ENCODE measurements at regions not wholly inside any gene's neighbourhood (a gene's known extent, or its start where the extent isn't known, plus 50 kb on each side); places are given as distances from the start of the nearest gene placed in this dataset.

DNA sequence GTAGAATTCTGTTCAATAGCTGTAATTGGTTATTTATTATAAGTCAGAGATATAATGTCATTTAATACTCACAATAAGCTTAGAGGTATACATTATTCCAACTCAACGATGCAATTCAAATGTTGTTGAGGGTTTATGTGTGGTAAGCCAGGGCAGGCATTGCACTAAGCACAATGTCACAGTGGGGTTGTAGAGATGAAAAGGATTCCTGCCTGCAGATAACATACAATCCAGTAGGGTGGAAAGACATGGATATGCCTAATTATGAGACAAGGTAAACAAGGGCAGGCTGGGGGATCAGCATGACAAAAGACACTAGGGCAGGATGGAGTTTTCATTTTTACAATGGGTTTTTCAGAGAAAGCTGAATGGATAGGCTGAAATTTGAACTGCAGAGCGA is 98.7 kb upstream of the PALM2AKAP2 start:
- Histone ChIP-seq H3K36me3 (ENCODE audit: low read depth) (no peaks in the 10 kb centered on the region), H3K9me3 (ENCODE audit: severe bottlenecking) (no peaks in the 10 kb centered on the region), H3K4me1 (ENCODE audit: insufficient read depth, poor library complexity, severe bottlenecking) (no peaks in the 10 kb centered on the region), H3K4me3 (ENCODE audit: severe bottlenecking) (no peak overlapping the region), H3K27ac (ENCODE audit: poor library complexity, severe bottlenecking) (no peak overlapping the region), H3K27me3 (ENCODE audit: insufficient read depth, poor library complexity, severe bottlenecking) (peaks cover 17% of the 10 kb centered on the region)
- TF ChIP-seq, protein P1, sequence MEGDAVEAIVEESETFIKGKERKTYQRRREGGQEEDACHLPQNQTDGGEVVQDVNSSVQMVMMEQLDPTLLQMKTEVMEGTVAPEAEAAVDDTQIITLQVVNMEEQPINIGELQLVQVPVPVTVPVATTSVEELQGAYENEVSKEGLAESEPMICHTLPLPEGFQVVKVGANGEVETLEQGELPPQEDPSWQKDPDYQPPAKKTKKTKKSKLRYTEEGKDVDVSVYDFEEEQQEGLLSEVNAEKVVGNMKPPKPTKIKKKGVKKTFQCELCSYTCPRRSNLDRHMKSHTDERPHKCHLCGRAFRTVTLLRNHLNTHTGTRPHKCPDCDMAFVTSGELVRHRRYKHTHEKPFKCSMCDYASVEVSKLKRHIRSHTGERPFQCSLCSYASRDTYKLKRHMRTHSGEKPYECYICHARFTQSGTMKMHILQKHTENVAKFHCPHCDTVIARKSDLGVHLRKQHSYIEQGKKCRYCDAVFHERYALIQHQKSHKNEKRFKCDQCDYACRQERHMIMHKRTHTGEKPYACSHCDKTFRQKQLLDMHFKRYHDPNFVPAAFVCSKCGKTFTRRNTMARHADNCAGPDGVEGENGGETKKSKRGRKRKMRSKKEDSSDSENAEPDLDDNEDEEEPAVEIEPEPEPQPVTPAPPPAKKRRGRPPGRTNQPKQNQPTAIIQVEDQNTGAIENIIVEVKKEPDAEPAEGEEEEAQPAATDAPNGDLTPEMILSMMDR (IDR thresholded peaks at IDR 0.05; ENCODE audit: poor library complexity, severe bottlenecking) = no peak
- ATAC-seq (ENCODE audit: low read depth) (no peak), DNase-seq (ENCODE audit: low spot score) (no peak)

DNA sequence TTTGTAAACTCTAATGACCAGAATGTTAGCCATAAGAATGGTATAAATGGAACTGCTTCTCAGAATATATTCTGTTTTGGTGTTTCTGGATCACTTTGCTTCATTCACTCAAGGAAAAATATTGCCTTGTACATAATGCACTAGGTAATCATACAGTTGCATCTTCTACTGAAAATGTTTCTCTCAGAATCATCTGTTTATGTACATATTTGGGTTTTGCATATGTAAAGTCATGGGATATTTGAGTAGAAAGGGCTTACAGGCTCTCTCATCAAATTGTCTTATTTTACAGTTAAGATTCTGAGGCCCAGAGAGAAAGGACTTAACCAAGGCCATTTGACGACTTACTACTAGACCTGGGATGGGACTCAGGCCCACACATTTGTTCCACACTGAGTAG is 97.8 kb upstream of the PALM2AKAP2 start:
- Histone ChIP-seq H3K9me3 (ENCODE audit: severe bottlenecking) (no peaks in the 10 kb centered on the region), H3K27me3 (ENCODE audit: insufficient read depth, poor library complexity, severe bottlenecking) (peaks cover 17% of the 10 kb centered on the region), H3K27ac (ENCODE audit: poor library complexity, severe bottlenecking) (no peak overlapping the region), H3K4me1 (ENCODE audit: insufficient read depth, poor library complexity, severe bottlenecking) (no peaks in the 10 kb centered on the region), H3K36me3 (ENCODE audit: low read depth) (no peaks in the 10 kb centered on the region), H3K4me3 (ENCODE audit: severe bottlenecking) (no peak overlapping the region)
- no peak for DNase-seq (ENCODE audit: low spot score)
- no peak for ATAC-seq (ENCODE audit: low read depth)
- TF ChIP-seq, protein P1 (IDR thresholded peaks at IDR 0.05; ENCODE audit: poor library complexity, severe bottlenecking) = no peak

DNA sequence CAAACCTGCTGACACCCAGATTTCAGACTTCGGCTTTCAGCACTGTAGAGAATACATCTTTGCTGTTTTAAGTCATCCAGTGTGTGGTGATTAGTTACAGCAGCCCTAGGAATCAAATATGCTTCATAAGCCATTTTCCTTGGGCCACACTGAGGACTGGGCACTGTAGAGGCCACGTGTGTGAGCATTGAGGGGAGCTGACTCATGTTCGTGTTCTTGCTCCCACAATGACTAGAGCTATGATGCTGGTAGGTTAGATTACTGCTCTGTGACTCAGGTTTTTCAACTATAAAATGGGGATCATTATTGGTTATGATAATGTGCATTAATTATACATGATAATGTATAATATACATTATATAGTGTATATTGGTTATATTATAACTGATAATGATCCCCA is 96.5 kb upstream of the PALM2AKAP2 start:
- H3K9me3 ChIP-seq (ENCODE audit: severe bottlenecking) = no peaks in the 10 kb centered on the region
- ATAC-seq (ENCODE audit: low read depth) = no peak
- peaks cover 10% of the 10 kb centered on the region for H3K27me3 ChIP-seq (ENCODE audit: insufficient read depth, poor library complexity, severe bottlenecking)

DNA sequence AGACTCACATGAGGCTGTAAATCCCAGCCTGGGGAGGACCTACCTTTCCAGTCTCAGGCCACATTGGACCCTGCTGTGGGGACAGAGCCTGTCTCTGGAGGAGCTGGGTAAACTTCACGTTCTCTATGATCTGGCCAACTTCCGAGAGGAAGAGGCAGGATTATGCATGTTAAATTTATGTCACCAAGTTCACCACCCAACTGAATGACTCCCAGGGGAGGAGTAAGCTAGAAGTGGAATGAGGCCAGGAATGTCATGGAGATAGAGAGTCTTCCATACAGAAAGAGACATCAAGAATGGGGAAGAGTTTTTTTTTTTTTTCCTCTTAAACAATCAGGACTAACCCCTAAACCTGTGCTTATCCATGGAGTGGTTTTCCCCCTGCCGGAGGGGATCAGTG is 90.3 kb upstream of the PALM2AKAP2 start:
- Histone ChIP-seq H3K27ac (ENCODE audit: poor library complexity, severe bottlenecking) (no peak overlapping the region), H3K27me3 (ENCODE audit: insufficient read depth, poor library complexity, severe bottlenecking) (peaks cover 8% of the 10 kb centered on the region), H3K36me3 (ENCODE audit: low read depth) (no peaks in the 10 kb centered on the region), H3K4me1 (ENCODE audit: insufficient read depth, poor library complexity, severe bottlenecking) (no peaks in the 10 kb centered on the region), H3K4me3 (ENCODE audit: severe bottlenecking) (no peak overlapping the region), H3K9me3 (ENCODE audit: severe bottlenecking) (no peaks in the 10 kb centered on the region)
- DNase-seq (ENCODE audit: low spot score) (no peak), ATAC-seq (ENCODE audit: low read depth) (no peak)
- TF ChIP-seq, protein P1 (IDR thresholded peaks at IDR 0.05; ENCODE audit: poor library complexity, severe bottlenecking) = no peak

More for the DNA sequence above, 96.5 kb upstream of the PALM2AKAP2 start:
- no peak for DNase-seq (ENCODE audit: low spot score)
- TF ChIP-seq, protein P1 (IDR thresholded peaks at IDR 0.05; ENCODE audit: poor library complexity, severe bottlenecking) = no peak
- H3K4me3 ChIP-seq (ENCODE audit: severe bottlenecking) = no peak overlapping the region
- H3K36me3 ChIP-seq (ENCODE audit: low read depth) = no peaks in the 10 kb centered on the region
- no peak overlapping the region for H3K27ac ChIP-seq (ENCODE audit: poor library complexity, severe bottlenecking)
- no peaks in the 10 kb centered on the region for H3K4me1 ChIP-seq (ENCODE audit: insufficient read depth, poor library complexity, severe bottlenecking)

DNA sequence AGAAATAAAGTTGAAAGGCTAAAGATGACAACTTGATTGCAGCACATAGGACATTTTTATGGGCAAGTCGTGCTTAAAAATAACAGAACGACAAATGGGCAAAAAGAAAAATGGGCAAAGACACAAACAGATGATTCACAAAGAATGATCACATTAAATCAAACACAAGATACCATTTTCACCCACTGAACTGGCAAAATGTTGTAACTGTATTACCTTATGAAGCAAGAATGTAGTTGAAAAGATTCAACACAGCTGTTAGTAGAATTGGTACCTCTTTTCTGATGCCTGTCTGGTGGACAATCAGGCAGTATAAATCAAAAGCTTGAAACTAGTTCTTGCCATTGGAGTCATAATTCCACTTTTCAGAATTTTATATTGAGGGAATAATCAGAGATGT is 81.0 kb upstream of the PALM2AKAP2 start:
- no peak overlapping the region for H3K27ac ChIP-seq (ENCODE audit: poor library complexity, severe bottlenecking)
- ATAC-seq (ENCODE audit: low read depth) (no peak), DNase-seq (ENCODE audit: low spot score) (no peak)
- no peaks in the 10 kb centered on the region for H3K9me3 ChIP-seq (ENCODE audit: severe bottlenecking)
- no peaks in the 10 kb centered on the region for H3K27me3 ChIP-seq (ENCODE audit: insufficient read depth, poor library complexity, severe bottlenecking)
- no peaks in the 10 kb centered on the region for H3K36me3 ChIP-seq (ENCODE audit: low read depth)
- peaks cover 3% of the 10 kb centered on the region for H3K4me1 ChIP-seq (ENCODE audit: insufficient read depth, poor library complexity, severe bottlenecking)
- TF ChIP-seq, protein P1 (IDR thresholded peaks at IDR 0.05; ENCODE audit: poor library complexity, severe bottlenecking) = no peak
- H3K4me3 ChIP-seq (ENCODE audit: severe bottlenecking) = no peak overlapping the region
